SJCRH30 (cell line): ENCODE measurements at regions not wholly inside any gene's neighbourhood (a gene's known extent, or its start where the extent isn't known, plus 50 kb on each side); places are given as distances from the start of the nearest gene placed in this dataset.

Experiments used
- DNase-seq, 2 experiments: peaks; one replicate each; pipeline ENCODE4 v3.0.0-alpha.2; 2015 to 2020
- H3K27ac ChIP-seq: fragments of 250-450 bp; sonication (Bioruptor Pico); 2 replicates; pipeline ENCODE4 v1.5.1; 2020; ENCODE audit warnings: mild to moderate bottlenecking, moderate library complexity
- H3K27me3 ChIP-seq: fragments of 250-450 bp; sonication (Bioruptor Pico); 2 replicates; pipeline ENCODE4 v1.5.1; 2020; ENCODE audit warnings: mild to moderate bottlenecking, moderate library complexity
- H3K36me3 ChIP-seq: fragments of 250-450 bp; sonication (Bioruptor Pico); 2 replicates; pipeline ENCODE4 v1.5.1; 2020; ENCODE audit warnings: mild to moderate bottlenecking, moderate library complexity
- H3K4me1 ChIP-seq: fragments of 250-450 bp; sonication (Bioruptor Pico); 2 replicates; pipeline ENCODE4 v1.5.1; 2020; ENCODE audit warnings: mild to moderate bottlenecking, moderate library complexity
- H3K4me3 ChIP-seq: fragments of 250-450 bp; sonication (Bioruptor Pico); 2 replicates; pipeline ENCODE4 v1.5.1; 2020; ENCODE audit warnings: mild to moderate bottlenecking, moderate library complexity
- H3K9me3 ChIP-seq: fragments of 250-450 bp; sonication (Bioruptor Pico); replicated peaks from 2 replicates; pipeline ENCODE4 v1.5.1; 2020; ENCODE audit warnings: mild to moderate bottlenecking, moderate library complexity

DNA sequence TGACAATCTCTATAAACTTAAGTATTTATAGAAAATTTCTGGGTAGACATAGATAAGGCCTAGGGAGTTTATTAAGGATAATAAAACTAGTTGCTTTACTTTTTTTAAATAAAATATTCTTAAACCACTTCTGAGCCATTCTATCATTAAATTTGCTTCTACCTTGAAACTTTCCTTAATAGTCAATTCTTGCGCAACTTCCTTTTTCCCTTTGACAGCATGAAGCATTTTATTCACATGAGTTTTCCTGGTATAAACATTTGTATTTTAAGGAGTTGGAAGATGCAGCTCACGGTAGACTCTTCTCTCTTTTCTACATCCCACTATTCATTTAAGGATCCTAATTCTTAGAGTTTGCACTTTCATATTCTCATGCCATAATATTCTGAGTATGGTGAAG lies 75.8 kb upstream of the DPH5 start:
- no peaks in the 10 kb centered on the region for H3K9me3 ChIP-seq
- H3K4me3 ChIP-seq, result no peak overlapping the region
- no peaks in the 10 kb centered on the region for H3K4me1 ChIP-seq
- no peaks in the 10 kb centered on the region for H3K27me3 ChIP-seq
- H3K36me3 ChIP-seq, result no peaks in the 10 kb centered on the region
- H3K27ac ChIP-seq, result no peak overlapping the region
- DNase-seq, result no peak

DNA sequence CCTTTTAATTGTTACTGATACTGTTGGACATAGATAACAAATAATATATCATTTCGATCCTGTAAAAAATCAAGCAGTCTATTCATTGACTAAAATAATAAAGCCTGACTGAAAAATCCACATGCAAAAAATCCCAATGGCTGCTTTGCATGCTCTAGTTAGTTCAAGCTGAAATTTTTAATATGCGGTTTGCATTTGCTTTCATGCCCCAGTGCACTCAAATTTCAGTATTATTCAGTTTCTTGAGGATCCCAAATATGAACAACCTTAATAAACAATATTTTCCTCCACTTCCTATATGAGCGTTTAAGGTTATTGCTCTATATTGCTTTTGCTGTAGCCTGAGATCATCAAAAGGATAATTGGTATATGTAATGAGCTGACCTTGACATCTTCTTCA lies 75.1 kb upstream of the DPH5 start:
- Histone ChIP-seq H3K9me3 (no peaks in the 10 kb centered on the region), H3K27me3 (no peaks in the 10 kb centered on the region), H3K36me3 (no peaks in the 10 kb centered on the region), H3K27ac (no peak overlapping the region), H3K4me3 (no peak overlapping the region), H3K4me1 (no peaks in the 10 kb centered on the region)
- DNase-seq, result no peak

DNA sequence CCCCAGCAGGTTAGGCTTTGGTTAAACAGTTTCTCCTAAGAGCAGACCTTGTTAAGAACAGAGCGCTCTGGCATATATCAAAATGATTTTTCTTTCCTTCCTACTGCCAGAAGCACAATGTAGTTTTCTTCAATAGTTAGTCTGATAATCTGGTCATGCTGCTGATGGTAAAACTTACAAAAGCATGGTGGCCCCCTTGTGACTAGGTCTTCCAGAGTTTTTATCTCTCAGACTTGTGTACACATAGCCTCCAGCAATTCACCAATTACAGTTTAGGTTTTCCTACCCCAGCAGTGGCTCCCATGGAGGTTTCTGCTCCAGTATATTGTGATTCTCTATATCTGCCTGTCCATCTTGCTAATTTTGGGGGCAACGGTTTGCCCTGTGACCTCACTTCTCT lies 73.3 kb upstream of the DPH5 start:
- no peaks in the 10 kb centered on the region for H3K9me3 ChIP-seq

DNA sequence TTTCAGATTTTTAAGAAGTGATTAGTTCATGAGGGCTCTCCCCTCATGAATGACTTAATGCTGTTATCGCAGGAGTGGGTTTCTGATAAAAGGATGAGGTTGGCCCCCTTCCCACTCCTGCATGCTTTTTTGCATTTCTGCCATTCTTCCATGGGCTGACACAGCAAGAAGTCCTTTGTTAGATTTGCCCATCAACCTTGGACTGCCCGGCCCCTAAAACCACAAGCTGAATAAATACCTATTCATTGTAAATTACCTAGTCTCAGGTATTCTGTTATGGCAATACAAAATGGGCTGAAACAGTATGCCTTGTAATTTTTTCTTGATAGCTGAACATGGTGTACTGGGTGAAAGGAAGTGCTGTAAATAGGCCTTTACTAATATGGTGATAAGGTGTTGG lies 72.7 kb upstream of the DPH5 start:
- no peak for DNase-seq
- Histone ChIP-seq H3K4me1 (no peaks in the 10 kb centered on the region), H3K4me3 (no peak overlapping the region), H3K27me3 (no peaks in the 10 kb centered on the region), H3K27ac (no peak overlapping the region), H3K9me3 (no peaks in the 10 kb centered on the region), H3K36me3 (no peaks in the 10 kb centered on the region)

More for the DNA sequence above, 73.3 kb upstream of the DPH5 start:
- H3K27ac ChIP-seq, result no peak overlapping the region
- no peak overlapping the region for H3K4me3 ChIP-seq
- H3K27me3 ChIP-seq, result no peaks in the 10 kb centered on the region
- DNase-seq, result no peak
- H3K4me1 ChIP-seq, result no peaks in the 10 kb centered on the region
- no peaks in the 10 kb centered on the region for H3K36me3 ChIP-seq

DNA sequence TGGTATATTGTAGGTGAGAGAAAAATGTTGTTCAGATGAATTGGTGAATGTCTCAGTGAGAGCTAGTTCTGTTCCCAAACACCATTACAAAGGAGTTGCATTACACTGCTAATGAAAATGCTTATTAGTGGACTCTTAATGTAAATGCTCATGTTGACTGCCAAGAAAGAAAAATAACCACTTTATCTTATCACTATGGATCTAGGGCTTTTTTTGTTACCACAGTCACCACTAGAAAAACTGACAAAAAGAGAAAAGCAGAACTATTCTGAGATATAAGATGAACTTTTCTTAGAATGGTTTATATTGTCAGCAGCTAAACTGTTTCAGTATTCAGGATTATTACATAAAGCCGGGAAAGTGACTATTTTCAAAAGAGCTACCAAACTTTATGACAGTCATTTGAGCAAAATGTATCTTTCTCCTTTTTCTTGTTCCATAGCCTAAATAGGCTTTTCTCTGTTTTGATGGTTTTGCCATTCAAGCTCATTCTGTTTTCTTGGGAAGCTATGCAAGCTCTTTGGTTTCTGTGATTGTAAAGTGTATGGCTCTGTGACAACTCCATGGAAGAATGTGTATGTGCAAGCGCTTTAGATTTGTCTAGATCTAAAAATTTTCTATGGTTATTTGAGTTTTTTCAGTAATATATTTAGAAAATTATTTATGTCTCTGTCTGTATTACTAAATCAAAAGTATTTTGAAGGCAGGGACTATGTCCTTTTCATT lies 64.2 kb upstream of the DPH5 start:
- no peaks in the 10 kb centered on the region for H3K36me3 ChIP-seq
- H3K27ac ChIP-seq, result no peak overlapping the region
- no peak for DNase-seq

DNA sequence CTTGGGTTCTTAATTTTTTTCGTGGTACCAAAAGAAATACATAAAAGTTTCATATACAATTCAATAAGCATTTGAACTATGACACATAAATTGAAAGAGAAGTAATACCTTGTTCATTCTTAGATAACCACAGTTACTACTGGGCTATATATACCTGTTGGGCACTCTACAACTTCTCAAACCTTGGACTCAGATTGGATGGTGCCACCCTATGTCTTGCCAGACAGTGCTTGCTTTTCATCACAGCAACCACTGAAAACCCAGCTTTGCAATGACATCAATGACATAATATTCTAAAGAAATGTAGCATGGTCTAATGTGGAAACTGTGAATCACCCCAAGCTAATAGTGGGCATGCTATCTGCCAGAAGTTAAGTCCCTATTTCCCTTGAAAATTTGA lies 62.8 kb upstream of the DPH5 start:
- H3K9me3 ChIP-seq, result peaks cover 6% of the 10 kb centered on the region
- no peaks in the 10 kb centered on the region for H3K36me3 ChIP-seq
- H3K27me3 ChIP-seq, result no peaks in the 10 kb centered on the region
- H3K4me1 ChIP-seq, result no peaks in the 10 kb centered on the region
- DNase-seq, result no peak
- no peak overlapping the region for H3K4me3 ChIP-seq
- H3K27ac ChIP-seq, result no peak overlapping the region

More for the DNA sequence above, 64.2 kb upstream of the DPH5 start:
- H3K9me3 ChIP-seq, result peaks cover 6% of the 10 kb centered on the region
- H3K27me3 ChIP-seq, result no peaks in the 10 kb centered on the region
- H3K4me1 ChIP-seq, result no peaks in the 10 kb centered on the region
- H3K4me3 ChIP-seq, result no peak overlapping the region

DNA sequence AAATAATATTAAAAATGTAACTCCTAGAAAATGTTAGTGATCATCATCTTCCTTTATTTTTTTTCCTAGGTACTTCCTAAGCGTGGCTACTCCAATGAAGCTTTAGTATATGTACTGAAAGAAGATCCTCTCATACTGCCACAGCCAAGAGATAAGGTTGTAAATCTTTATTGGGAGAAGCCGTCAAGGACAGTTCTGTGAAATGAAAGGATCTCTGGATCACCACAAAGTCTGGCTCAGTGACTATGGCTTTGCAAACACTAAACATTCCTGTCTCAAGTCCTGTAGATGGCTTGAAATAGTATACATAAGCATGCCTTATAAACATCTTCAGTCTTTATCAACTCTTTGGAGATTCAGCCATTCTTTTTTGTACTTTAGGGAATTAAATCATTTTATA lies 61.2 kb upstream of the DPH5 start:
- H3K4me3 ChIP-seq, result no peak overlapping the region
- H3K27me3 ChIP-seq, result no peaks in the 10 kb centered on the region
- H3K36me3 ChIP-seq, result no peaks in the 10 kb centered on the region
- no peaks in the 10 kb centered on the region for H3K9me3 ChIP-seq
- H3K4me1 ChIP-seq, result no peaks in the 10 kb centered on the region
- no peak overlapping the region for H3K27ac ChIP-seq
- no peak for DNase-seq

DNA sequence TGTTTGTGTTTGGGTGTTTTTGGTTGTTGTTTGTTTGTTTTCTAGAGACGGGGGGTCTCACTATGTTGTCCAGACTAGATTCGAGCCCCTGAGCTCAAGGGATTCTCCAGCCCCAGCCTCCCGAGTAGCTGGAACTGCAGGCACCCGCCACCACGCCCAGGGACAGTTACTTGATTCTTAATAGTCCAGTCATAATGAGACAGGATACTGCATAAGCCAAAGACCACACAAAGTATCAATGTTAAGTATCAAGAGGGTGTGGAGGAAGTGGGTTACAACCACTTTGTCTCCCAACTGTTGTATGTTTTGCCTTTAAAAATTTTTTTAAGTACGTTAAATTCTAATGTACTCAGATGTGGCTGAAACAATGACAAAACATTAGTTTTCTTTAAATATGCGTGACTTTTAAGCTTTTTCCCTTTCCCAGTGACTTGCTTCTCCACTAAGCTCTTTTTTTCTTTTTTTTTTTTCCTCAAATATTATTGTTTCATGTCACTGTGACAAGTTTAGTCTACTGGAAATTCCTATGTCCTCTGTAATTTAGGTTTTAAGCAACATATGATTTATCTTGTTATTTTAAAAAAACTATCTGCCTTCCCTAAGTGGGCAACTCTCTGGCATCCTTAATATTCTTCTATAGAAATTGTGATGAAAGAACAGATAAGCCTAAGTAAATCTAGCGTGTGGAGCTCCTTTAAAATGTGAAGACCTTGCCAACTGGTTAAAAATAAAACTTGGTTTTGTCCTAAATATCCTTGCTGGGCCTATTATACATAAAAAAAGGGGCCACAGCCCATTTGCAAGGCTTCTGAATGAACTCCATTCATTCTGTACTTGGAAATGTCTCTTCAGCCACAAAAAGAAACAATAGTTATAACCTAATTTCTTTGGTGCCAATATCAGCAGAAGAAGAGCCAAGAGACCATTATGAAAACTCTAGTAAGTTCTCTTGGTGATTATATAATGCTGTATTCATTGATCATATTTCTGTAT lies 56.2 kb upstream of the DPH5 start:
- H3K27ac ChIP-seq, result no peak overlapping the region
- no peak for DNase-seq
- no peaks in the 10 kb centered on the region for H3K9me3 ChIP-seq
- no peaks in the 10 kb centered on the region for H3K4me1 ChIP-seq
- H3K27me3 ChIP-seq, result no peaks in the 10 kb centered on the region
- H3K4me3 ChIP-seq, result no peak overlapping the region
- H3K36me3 ChIP-seq, result no peaks in the 10 kb centered on the region

DNA sequence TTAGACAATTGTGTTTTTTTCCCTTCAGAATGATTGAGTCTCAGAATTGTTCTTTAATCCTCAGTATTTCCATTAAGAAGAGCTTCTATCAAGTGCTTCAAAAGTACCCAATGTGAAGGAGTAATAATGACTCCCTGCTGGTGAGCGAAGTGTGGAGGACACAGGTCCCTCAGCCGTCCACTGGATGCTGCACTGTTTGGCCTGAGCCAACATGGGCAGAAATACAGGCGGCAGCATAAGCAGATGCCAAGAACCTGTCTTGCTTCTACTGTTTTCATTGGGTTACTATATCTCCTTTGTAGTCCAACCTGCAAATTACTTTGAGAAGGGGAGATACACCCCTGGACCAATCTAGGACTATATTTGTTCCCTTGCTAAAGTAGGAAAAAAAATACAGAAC lies 55.3 kb upstream of the DPH5 start:
- Histone ChIP-seq H3K27me3 (no peaks in the 10 kb centered on the region), H3K4me1 (no peaks in the 10 kb centered on the region)
- DNase-seq, result no peak

DNA sequence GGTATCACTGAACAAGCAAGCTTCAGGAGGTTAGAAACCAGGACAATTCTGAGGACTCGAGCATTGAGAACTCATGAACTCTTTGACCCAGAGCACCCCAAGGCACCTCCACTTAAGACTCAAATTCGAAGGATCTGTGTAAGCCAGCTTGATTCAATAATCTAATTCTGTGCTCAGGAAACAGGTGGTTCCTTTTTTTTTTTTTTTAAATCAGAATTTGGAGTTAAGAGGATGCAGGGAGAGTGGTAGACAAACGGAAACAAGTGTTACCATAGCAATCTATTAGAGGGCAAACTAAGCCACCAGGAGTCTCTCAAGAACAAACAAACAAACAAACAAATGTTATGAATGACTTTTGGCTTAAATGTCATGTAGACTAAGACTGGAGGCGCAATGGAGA lies 53.8 kb upstream of the DPH5 start:
- H3K4me3 ChIP-seq, result no peak overlapping the region
- H3K27me3 ChIP-seq, result no peaks in the 10 kb centered on the region
- no peak overlapping the region for H3K27ac ChIP-seq
- no peaks in the 10 kb centered on the region for H3K9me3 ChIP-seq
- no peak for DNase-seq
- peaks cover 9% of the 10 kb centered on the region for H3K4me1 ChIP-seq
- no peaks in the 10 kb centered on the region for H3K36me3 ChIP-seq

More for the DNA sequence above, 55.3 kb upstream of the DPH5 start:
- H3K36me3 ChIP-seq, result no peaks in the 10 kb centered on the region
- no peak overlapping the region for H3K4me3 ChIP-seq
- no peaks in the 10 kb centered on the region for H3K9me3 ChIP-seq
- H3K27ac ChIP-seq, result no peak overlapping the region

DNA sequence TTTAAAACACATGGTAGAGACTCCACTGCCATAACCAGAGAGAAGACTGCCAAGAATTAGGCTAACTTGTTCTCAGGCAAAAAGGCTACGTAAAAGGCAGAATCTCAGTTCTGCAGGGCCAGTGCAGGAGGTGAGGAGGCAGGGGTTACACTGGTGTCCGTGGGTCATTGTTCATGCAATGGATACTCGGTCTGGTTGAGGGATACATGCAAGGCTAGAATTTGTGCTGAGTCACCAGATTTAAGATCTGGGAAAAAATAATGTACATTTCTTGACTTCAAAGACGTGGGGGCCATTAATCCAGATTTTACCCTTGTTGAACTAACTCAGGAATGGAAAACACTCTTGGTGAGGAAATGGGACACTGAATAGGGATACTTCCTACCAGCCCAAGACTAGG lies 52.3 kb upstream of the DPH5 start:
- H3K4me3 ChIP-seq, result no peak overlapping the region

DNA sequence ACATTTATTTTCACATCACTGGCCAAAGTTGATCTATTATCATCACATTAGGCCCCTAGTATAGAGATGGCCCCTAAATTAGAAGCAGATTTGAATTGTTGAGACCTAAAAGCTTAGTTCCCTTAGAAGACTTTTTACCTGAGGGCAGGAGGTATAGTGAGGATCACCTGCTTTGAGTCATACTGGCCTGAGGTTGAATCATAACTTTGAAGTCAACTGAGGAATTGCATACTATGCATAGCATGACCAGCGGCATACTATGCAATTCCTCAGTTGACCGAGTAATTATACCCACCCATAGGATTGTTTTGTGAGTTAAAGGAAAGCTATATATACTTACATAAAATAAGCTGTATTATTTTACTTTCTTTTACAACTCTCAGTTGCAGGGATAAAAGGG lies 50.3 kb upstream of the DPH5 start:
- Histone ChIP-seq H3K27me3 (no peaks in the 10 kb centered on the region), H3K9me3 (no peaks in the 10 kb centered on the region), H3K4me1 (peaks cover 27% of the 10 kb centered on the region), H3K36me3 (no peaks in the 10 kb centered on the region), H3K4me3 (no peak overlapping the region), H3K27ac (no peak overlapping the region)
- DNase-seq, result no peak

More for the DNA sequence above, 52.3 kb upstream of the DPH5 start:
- no peak for DNase-seq
- Histone ChIP-seq H3K9me3 (no peaks in the 10 kb centered on the region), H3K27ac (no peak overlapping the region), H3K4me1 (peaks cover 23% of the 10 kb centered on the region), H3K27me3 (no peaks in the 10 kb centered on the region), H3K36me3 (no peaks in the 10 kb centered on the region)
